ENCODE measurements at regions not wholly inside any gene's neighbourhood (a gene's known extent, or its start where the extent isn't known, plus 50 kb on each side); places are given as distances from the start of the nearest gene placed in this dataset.

- ATAC-seq (ENCODE audit: low FRiP score) (no peak), DNase-seq (ENCODE audit: low spot score) (no peak)
- TF ChIP-seq, protein P1, sequence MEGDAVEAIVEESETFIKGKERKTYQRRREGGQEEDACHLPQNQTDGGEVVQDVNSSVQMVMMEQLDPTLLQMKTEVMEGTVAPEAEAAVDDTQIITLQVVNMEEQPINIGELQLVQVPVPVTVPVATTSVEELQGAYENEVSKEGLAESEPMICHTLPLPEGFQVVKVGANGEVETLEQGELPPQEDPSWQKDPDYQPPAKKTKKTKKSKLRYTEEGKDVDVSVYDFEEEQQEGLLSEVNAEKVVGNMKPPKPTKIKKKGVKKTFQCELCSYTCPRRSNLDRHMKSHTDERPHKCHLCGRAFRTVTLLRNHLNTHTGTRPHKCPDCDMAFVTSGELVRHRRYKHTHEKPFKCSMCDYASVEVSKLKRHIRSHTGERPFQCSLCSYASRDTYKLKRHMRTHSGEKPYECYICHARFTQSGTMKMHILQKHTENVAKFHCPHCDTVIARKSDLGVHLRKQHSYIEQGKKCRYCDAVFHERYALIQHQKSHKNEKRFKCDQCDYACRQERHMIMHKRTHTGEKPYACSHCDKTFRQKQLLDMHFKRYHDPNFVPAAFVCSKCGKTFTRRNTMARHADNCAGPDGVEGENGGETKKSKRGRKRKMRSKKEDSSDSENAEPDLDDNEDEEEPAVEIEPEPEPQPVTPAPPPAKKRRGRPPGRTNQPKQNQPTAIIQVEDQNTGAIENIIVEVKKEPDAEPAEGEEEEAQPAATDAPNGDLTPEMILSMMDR (IDR thresholded peaks at IDR 0.05) = no peak
Measured at GRCh38 chr5:124664287-124664686, 82.2 kb downstream of the ZNF608 start.

- TF ChIP-seq, protein P1 (IDR thresholded peaks at IDR 0.05) = no peak
- ATAC-seq (ENCODE audit: low FRiP score) = no peak
Measured at GRCh38 chr5:124663101-124663506, 83.3 kb downstream of the ZNF608 start.

DNA sequence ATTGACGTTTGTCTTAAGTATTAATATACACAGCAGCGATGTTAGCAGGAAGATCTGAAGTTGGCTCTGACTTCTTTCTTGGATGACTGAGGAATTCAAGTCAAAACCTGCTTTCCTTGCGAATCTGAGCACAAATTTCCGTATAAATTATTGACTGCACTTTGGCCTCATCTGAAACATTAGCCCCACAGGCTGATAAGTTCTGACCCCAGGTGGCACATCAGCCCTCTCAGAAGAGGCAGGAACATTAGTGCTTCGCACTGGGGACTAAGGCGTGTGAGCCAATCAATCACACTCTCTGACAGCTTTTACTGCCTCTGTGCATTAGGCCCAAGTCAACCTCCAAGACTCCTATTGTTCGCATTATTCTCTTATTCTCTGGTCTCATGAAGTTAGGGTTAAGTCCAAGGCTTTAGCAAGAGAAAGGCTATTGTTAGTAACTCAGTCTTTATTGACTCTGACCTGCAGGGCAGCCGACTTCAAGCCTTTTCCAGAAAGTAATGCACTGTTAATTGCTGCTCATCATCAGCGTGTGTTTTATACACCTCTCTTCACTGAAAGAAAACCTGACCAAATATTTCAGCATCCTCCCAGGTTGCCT is 84.2 kb downstream of the ZNF608 start:
- no peak for DNase-seq (ENCODE audit: low spot score)
- TF ChIP-seq, protein P1 (IDR thresholded peaks at IDR 0.05) = no peak
- no peak for ATAC-seq (ENCODE audit: low FRiP score)

More at GRCh38 chr5:124663101-124663506, 83.3 kb downstream of the ZNF608 start:
- no peak for DNase-seq (ENCODE audit: low spot score)

- DNase-seq (ENCODE audit: low spot score) = no peak
- peak; percentile 87 for ATAC-seq (ENCODE audit: low FRiP score)
- TF ChIP-seq, protein P1 (IDR thresholded peaks at IDR 0.05) = no peak
Measured at GRCh38 chr5:124661317-124662141, 84.9 kb downstream of the ZNF608 start.

GRCh38 chr5:124660229-124661093 is 86.0 kb downstream of the ZNF608 start:
- no peak for ATAC-seq (ENCODE audit: low FRiP score)
- TF ChIP-seq, protein P1 (IDR thresholded peaks at IDR 0.05) = no peak
- DNase-seq (ENCODE audit: low spot score) = no peak

DNA sequence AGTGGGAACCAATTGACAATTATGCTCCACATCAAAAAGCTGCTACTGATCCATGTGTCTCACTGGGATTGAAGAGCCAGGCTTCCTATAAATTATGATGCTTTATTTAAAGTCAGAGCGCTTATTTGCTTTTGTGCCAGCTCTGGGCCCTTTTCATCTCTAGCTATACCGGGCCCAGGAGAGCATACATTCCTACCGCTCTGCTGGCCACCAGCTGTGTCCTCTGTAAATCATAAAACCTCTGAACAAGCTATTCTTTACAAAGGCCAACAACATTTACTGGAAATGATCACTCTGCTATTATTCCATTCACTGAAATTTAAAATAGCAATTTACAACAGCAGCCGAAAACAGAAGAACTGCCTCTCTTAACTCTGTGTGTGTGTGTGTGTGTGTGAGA is 86.6 kb downstream of the ZNF608 start:
- TF ChIP-seq, protein P1 (IDR thresholded peaks at IDR 0.05) = no peak
- DNase-seq (ENCODE audit: low spot score) = no peak

More for the DNA sequence above, 86.6 kb downstream of the ZNF608 start:
- ATAC-seq (ENCODE audit: low FRiP score) = no peak

Data from omental fat pad (tissue), 3 donors.